Keratinocyte (primary cell): ENCODE measurements at regions not wholly inside any gene's neighbourhood (a gene's known extent, or its start where the extent isn't known, plus 50 kb on each side); places are given as distances from the start of the nearest gene placed in this dataset.

Experiments used
- EZH2 ChIP-seq: IDR thresholded peaks from one replicate; pipeline ENCODE4 v1.6.1; 2012; ENCODE audit warnings: inconsistent platforms, mild to moderate bottlenecking, low read length, moderate library complexity
- TF ChIP-seq, protein P1 (sequence below), 3 experiments: IDR thresholded peaks in 1 of 3; conservative IDR thresholded peaks in 1 of 3; optimal IDR thresholded peaks in 1 of 3; 2 replicates in 2 of 3; 3 replicates in 1 of 3; pipeline versions ENCODE3 to v1.5.1; 2011; ENCODE audit warnings: low read length in 3 of 3, mild to moderate bottlenecking in 3 of 3, moderate library complexity in 2 of 3, control low read depth in 1 of 3, inconsistent platforms in 1 of 3; ENCODE audit not compliant: insufficient read depth in 2 of 3; ENCODE audit errors: extremely low read depth in 1 of 3

DNA sequence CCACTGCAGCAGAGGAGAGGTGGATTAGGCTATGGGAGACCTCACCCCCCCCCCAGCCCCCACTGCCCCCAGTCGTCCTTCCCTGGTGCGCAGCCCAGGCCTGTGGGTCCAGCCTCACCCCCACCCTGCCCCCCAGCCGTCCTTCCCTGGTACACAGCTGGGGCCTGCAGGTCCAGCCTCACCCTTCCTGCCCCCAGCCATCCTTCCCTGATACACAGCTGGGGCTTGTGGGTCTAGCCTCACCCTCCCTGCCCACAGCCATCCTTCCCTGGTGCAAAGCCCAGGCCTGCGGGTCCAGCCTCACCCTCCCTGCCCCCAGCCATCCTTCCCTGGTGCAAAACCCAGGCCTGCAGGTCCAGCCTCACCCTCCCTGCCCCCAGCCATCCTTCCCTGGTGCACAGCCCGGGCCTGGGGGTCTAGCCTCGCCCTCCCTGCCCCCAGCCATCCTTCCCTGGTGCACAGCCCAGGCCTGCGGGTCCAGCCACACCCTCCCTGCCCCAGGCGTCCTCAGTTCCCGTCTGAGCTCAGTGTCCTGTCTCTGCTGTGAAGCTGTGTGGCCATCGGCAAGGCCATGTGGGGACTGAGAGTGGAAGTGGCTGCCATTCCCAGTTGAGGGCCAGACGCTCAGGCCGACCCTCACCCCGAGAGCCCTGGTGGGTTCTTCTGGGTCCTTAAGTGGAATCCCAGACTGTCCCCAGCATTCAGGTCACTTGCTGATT, 86.8 kb upstream of the SNTG2 start:
- TF ChIP-seq EZH2: no peak
- TF ChIP-seq, protein P1, sequence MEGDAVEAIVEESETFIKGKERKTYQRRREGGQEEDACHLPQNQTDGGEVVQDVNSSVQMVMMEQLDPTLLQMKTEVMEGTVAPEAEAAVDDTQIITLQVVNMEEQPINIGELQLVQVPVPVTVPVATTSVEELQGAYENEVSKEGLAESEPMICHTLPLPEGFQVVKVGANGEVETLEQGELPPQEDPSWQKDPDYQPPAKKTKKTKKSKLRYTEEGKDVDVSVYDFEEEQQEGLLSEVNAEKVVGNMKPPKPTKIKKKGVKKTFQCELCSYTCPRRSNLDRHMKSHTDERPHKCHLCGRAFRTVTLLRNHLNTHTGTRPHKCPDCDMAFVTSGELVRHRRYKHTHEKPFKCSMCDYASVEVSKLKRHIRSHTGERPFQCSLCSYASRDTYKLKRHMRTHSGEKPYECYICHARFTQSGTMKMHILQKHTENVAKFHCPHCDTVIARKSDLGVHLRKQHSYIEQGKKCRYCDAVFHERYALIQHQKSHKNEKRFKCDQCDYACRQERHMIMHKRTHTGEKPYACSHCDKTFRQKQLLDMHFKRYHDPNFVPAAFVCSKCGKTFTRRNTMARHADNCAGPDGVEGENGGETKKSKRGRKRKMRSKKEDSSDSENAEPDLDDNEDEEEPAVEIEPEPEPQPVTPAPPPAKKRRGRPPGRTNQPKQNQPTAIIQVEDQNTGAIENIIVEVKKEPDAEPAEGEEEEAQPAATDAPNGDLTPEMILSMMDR (optimal IDR thresholded peaks at IDR 0.05 in 1 of 3, IDR thresholded peaks at IDR 0.05 in 1 of 3, conservative IDR thresholded peaks at IDR 0.05 in 1 of 3; ENCODE audit: extremely low read depth in 1 of 3, insufficient read depth in 2 of 3, low read length in 3 of 3): no peak
